ENCODE measurements at regions not wholly inside any gene's neighbourhood (a gene's known extent, or its start where the extent isn't known, plus 50 kb on each side); places are given as distances from the start of the nearest gene placed in this dataset.

GRCh38 chr7:80588591-80588990 is 49.9 kb upstream of the CD36 start:
- Histone ChIP-seq H3K27me3 (replicated peaks in 1 of 2; ENCODE audit: control insufficient read depth in 2 of 2, extremely low read depth in 1 of 2, insufficient read depth in 2 of 2, low read length in 1 of 2) (no peaks in the 10 kb centered on the region), H3K36me3 (ENCODE audit: control insufficient read depth in 2 of 2, extremely low read depth in 1 of 2, insufficient read depth in 1 of 2, low read length in 1 of 2) (no peaks in the 10 kb centered on the region), H3K4me1 (ENCODE audit: control insufficient read depth in 1 of 2, extremely low read depth in 1 of 2, insufficient read depth in 2 of 2, low read length in 2 of 2) (no peaks in the 10 kb centered on the region), H3K27ac (ENCODE audit: low read length) (no peak overlapping the region), H3K9me3 (no peaks in the 10 kb centered on the region), H3K4me3 (ENCODE audit: control insufficient read depth in 1 of 2, extremely low read depth in 1 of 2, low read length in 1 of 2) (no peak overlapping the region)
- ATAC-seq (replicated peaks in 1 of 4) (no peak), DNase-seq (no peak)
- POLR2A ChIA-PET: no interaction called here
- Mint-ChIP-seq H3K4me3 (no peak overlapping the region), H3K27me3 (no peaks in the 10 kb centered on the region), H3K9me3 (peaks cover 0 to 6% (median 0%) of the 10 kb centered on the region in 3 donors), H3K36me3 (no peaks in the 10 kb centered on the region), H3K27ac (no peak overlapping the region), H3K4me1 (no peaks in the 10 kb centered on the region)
- CTCF ChIA-PET: interaction anchor here in 1 of 2 donors (1.8 kb wide), 1 partner anchor 9 kb away, joined by 3 read pairs; no protein-coding TSS in a partner anchor
- WGBS (ENCODE audit: insufficient coverage): 76% methylated on average over 3 of the region's 3 CpGs

Measured in T-cell (primary cell).